K562 (cell line): ENCODE measurements at regions not wholly inside any gene's neighbourhood (a gene's known extent, or its start where the extent isn't known, plus 50 kb on each side); places are given as distances from the start of the nearest gene placed in this dataset.

Experiments used
- ATAC-seq: fragments of 200-7000 bp; cut with Tn5 transposase; 3 replicates; pipeline ENCODE4 v1.9.1; 2020; ENCODE audit warnings: moderate library complexity
- BruUV-seq: library from RNA; stranded (reverse); fragments of 400-500 nt; replicated peaks from 2 replicates; lab custom pipeline; 2021; lab: Mats Ljungman, UMichigan
- CTCF ChIA-PET: fragments of 300-600 bp; formaldehyde crosslinking; extraction: SDS; loops from one replicate; lab custom pipeline; 2021; ENCODE audit warnings: low intra/inter-chr PET ratio; lab: Yijun Ruan, JAX
- POLR2A ChIA-PET: fragments of 300-600, 350-650 bp; sonication (Branson Sonifier 250); formaldehyde crosslinking; extraction: SDS; loops from one replicate; lab custom pipeline; 2021; ENCODE audit warnings: antibody characterized with exemption, inconsistent platforms; lab: Yijun Ruan, JAX
- DNase-seq, 4 experiments: peaks; one replicate each; pipeline versions ENCODE4 v3.0.0 to v3.0.0-alpha.2; 2011 to 2018; ENCODE audit warnings: low spot score in 3 of 4, mixed read lengths in 3 of 4; ENCODE audit errors: extremely low read depth in 1 of 4
- FAIRE-seq: peaks from 2 replicates; lab custom pipeline; 2011; peaks lifted over from hg19 to GRCh38; lab: Jason Lieb, UNC
- H2AFZ ChIP-seq: 2 replicates; pipeline ENCODE4 v1.6.0; 2011; ENCODE audit warnings: low read depth, low read length, control low read depth, inconsistent platforms
- H3K27ac ChIP-seq: fragments of 200-600 bp; 3 replicates; pipeline ENCODE4 v1.8.0; 2011; ENCODE audit warnings: low read depth, mild to moderate bottlenecking, control low read depth, inconsistent platforms, low read length, moderate library complexity, mixed read lengths; ENCODE audit errors: extremely low read depth
- H3K27me3 ChIP-seq, 2 experiments: fragments of 300-600 bp in 1 of 2; 2 replicates in 1 of 2; 3 replicates in 1 of 2; pipeline versions ENCODE4 v1.6.0 to v1.8.0; 2011; ENCODE audit warnings: inconsistent platforms in 2 of 2, low read length in 2 of 2, mild to moderate bottlenecking in 1 of 2, mixed read lengths in 1 of 2, moderate library complexity in 1 of 2; ENCODE audit not compliant: control insufficient read depth in 2 of 2, insufficient read depth in 2 of 2
- H3K36me3 ChIP-seq: fragments of 300-600 bp; 3 replicates; pipeline ENCODE4 v1.8.0; 2011; ENCODE audit warnings: mild to moderate bottlenecking, low read length, inconsistent platforms; ENCODE audit not compliant: control insufficient read depth, insufficient read depth
- H3K4me1 ChIP-seq, 2 experiments: fragments of 200-600 bp in 1 of 2; replicated peaks in 1 of 2; 2 replicates in 1 of 2; 3 replicates in 1 of 2; pipeline versions ENCODE4 v1.5.1 to v1.8.0; 2011; ENCODE audit warnings: inconsistent platforms in 2 of 2, low read length in 2 of 2, mild to moderate bottlenecking in 1 of 2, mixed read lengths in 1 of 2, moderate library complexity in 1 of 2; ENCODE audit not compliant: control insufficient read depth in 2 of 2, insufficient read depth in 2 of 2
- H3K4me2 ChIP-seq: 2 replicates; pipeline ENCODE4 v1.6.1; 2011; ENCODE audit warnings: low read length, control low read depth, inconsistent platforms, mixed read lengths; ENCODE audit not compliant: insufficient read depth
- H3K4me3 ChIP-seq: fragments of 200-600 bp; sonication (generic), shearing (Covaris generic); 2 replicates; pipeline ENCODE4 v1.5.1; 2016; ENCODE audit warnings: control low read depth, inconsistent platforms
- H3K79me2 ChIP-seq: fragments of 200-600 bp; 3 replicates; pipeline ENCODE4 v1.8.0; 2011; ENCODE audit warnings: low read length, inconsistent platforms; ENCODE audit not compliant: control insufficient read depth, insufficient read depth
- H3K9ac ChIP-seq, 2 experiments: 2 replicates each; pipeline versions ENCODE4 v1.6.0 to v1.6.1; 2011; ENCODE audit warnings: low read depth in 2 of 2, low read length in 2 of 2, control low read depth in 1 of 2, inconsistent platforms in 1 of 2, mild to moderate bottlenecking in 1 of 2, mixed read lengths in 1 of 2; ENCODE audit not compliant: insufficient read depth in 1 of 2
- H3K9me1 ChIP-seq: one replicate; pipeline ENCODE4 v1.6.0; 2011; ENCODE audit warnings: inconsistent platforms, mild to moderate bottlenecking, low read length, moderate library complexity; ENCODE audit not compliant: control insufficient read depth, insufficient read depth
- H3K9me3 ChIP-seq: replicated peaks from 2 replicates; pipeline ENCODE4 v1.5.1; 2011; ENCODE audit warnings: low read depth, low read length, inconsistent platforms; ENCODE audit not compliant: control insufficient read depth, insufficient read depth
- H4K20me1 ChIP-seq: replicated peaks from 2 replicates; pipeline ENCODE4 v1.6.1; 2011; ENCODE audit warnings: low read length, inconsistent platforms, mixed read lengths; ENCODE audit not compliant: control insufficient read depth, insufficient read depth
- CBX2 ChIP-seq: fragments of 200-600 bp; sonication (generic); IDR thresholded peaks from one replicate; pipeline ENCODE4 v1.6.1; 2012; ENCODE audit warnings: mild to moderate bottlenecking, low read length, inconsistent platforms; ENCODE audit not compliant: insufficient read depth, poor library complexity, severe bottlenecking
- ILK ChIP-seq: fragments of 450-650 bp; IDR thresholded peaks from 2 replicates; pipeline ENCODE4 v1.6.1; 2016; ENCODE audit warnings: missing genetic modification characterization, low read depth, mild to moderate bottlenecking, missing compliant biosample characterization, moderate library complexity, borderline replicate concordance
- MEF2A ChIP-seq: IDR thresholded peaks from 2 replicates; pipeline ENCODE4 v1.6.1; 2011; ENCODE audit warnings: low read depth, mild to moderate bottlenecking, low read length, moderate library complexity; ENCODE audit not compliant: control insufficient read depth
- NFE2 ChIP-seq: IDR thresholded peaks from 2 replicates; pipeline ENCODE4 v1.6.1; 2014; ENCODE audit warnings: antibody characterized with exemption, low read depth
- RHOXF2B ChIP-seq: fragments of 250-450 bp; sonication (Bioruptor Pico); conservative IDR thresholded peaks from 2 replicates; pipeline ENCODE4 v1.5.1; 2021
- RNF2 ChIP-seq: sonication (generic); IDR thresholded peaks from 2 replicates; pipeline ENCODE4 v1.6.1; 2016
- SMARCC2 ChIP-seq: fragments of 450-650 bp; IDR thresholded peaks from 2 replicates; pipeline ENCODE4 v1.6.1; 2017; ENCODE audit warnings: antibody characterized with exemption, moderate library complexity, mild to moderate bottlenecking, low read depth
- SRSF9 ChIP-seq: fragments of 200-400 bp; formaldehyde crosslinking; IDR thresholded peaks from 2 replicates; pipeline ENCODE4 v1.6.1; 2017; ENCODE audit warnings: low read depth, low read length, borderline replicate concordance
- ZNF175 ChIP-seq: fragments of 200-800 bp; sonication (Bioruptor generic); IDR thresholded peaks from 2 replicates; pipeline ENCODE4 v1.6.1; 2016; ENCODE audit warnings: low read depth, mild to moderate bottlenecking, missing genetic modification characterization, missing compliant biosample characterization
- ZNF586 ChIP-seq: fragments of 450-650 bp; formaldehyde crosslinking; conservative IDR thresholded peaks from 2 replicates; pipeline ENCODE4 v1.4.0; 2020; ENCODE audit warnings: mild to moderate bottlenecking, moderate library complexity
- ZSCAN32 ChIP-seq: fragments of 450-650 bp; formaldehyde crosslinking; IDR thresholded peaks from 2 replicates; pipeline ENCODE4 v1.4.0; 2020; ENCODE audit warnings: mild to moderate bottlenecking, moderate library complexity
- WGBS: fragments of 100-300 bp; shearing (Covaris generic); methylation state at CpG from one replicate; pipeline ENCODE4 v1.1.6; 2016; ENCODE audit warnings: low coverage, mixed read lengths; ENCODE audit not compliant: insufficient coverage; ENCODE audit errors: missing lambda C conversion rate; 5-methylcytosine and 5-hydroxymethylcytosine counted together
- in situ Hi-C: fragments of 300-500 bp; cut with MboI; formaldehyde crosslinking; loops from 4 replicates; pipeline ENCODE4 v1.15.0; 2018; ENCODE audit warnings: inconsistent platforms, mixed read lengths
- intact Hi-C: fragments of 100-400 bp; cut with micrococcal nuclease; formaldehyde crosslinking; loops from 2 replicates; pipeline ENCODE4 v1.14.2; 2022
- TF ChIP-seq, protein P1 (sequence below): IDR thresholded peaks from 2 replicates; pipeline ENCODE4 v1.6.1; 2011; ENCODE audit warnings: borderline replicate concordance, low read depth, mild to moderate bottlenecking, moderate library complexity, low read length; ENCODE audit not compliant: insufficient read depth, poor library complexity, severe bottlenecking

DNA sequence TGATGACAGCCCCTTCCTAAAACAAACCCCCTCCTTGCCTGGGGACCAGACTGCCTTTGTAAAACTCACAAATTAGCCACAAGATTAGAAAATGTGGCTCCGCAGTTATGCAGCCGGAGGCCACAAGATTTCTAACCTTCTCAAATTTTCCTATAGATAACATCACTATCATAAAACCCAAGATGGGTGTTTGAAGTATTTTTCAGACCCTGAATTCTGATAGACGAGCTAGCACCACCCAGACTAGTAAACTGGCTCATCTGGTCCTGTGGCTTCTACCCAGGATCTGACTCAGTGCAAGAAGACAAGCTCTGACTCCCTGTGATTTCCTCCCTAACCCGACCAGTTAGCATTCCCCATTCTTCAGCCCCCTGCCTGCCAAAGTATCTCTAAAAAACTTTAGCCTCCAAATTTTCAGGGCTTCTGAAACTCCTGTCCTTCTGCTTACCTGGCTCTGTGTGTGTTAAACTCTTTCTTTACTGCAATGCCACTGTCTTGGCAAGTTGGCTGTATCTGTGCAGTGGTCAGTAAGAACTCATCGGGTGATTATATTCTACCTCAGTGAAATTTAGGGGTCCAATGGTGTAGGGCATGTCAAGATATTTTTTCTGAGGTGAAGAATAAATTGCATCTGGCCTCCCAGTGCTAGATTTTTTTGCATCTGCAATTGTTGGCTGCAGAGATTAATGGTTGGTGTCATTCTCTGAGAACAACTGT is 102.1 kb downstream of the S1PR1 start (continued):
- TF ChIP-seq RNF2 (no peak), ZNF175 (CRISPR knock-in tag) (no peak), MEF2A (no peak), SMARCC2 (no peak), CBX2 (no peak), ZSCAN32 (CRISPR knock-in tag) (no peak), ILK (tag) (no peak), SRSF9 (no peak)
- TF ChIP-seq, protein P1, sequence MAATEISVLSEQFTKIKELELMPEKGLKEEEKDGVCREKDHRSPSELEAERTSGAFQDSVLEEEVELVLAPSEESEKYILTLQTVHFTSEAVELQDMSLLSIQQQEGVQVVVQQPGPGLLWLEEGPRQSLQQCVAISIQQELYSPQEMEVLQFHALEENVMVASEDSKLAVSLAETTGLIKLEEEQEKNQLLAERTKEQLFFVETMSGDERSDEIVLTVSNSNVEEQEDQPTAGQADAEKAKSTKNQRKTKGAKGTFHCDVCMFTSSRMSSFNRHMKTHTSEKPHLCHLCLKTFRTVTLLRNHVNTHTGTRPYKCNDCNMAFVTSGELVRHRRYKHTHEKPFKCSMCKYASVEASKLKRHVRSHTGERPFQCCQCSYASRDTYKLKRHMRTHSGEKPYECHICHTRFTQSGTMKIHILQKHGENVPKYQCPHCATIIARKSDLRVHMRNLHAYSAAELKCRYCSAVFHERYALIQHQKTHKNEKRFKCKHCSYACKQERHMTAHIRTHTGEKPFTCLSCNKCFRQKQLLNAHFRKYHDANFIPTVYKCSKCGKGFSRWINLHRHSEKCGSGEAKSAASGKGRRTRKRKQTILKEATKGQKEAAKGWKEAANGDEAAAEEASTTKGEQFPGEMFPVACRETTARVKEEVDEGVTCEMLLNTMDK: no peak

DNA sequence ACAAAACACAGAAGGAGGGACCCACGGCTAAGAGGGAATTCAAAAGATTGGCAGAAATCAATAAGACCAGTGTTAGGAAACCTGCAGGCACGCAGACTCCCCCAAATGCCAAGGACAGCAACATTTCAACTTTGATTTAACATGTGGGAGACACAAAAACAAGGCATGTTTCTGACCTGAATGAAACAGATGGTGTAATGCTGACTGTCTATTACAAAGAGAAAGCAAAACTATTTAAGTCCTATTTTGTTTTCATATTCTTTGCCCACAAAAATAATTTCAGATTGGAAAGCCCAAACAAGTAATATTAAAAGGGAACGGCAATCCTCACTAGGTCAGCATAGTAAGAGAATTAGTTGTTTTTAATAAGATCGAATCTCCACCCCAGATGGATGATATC is 107.9 kb downstream of the S1PR1 start:
- H3K79me2 ChIP-seq: no peaks in the 10 kb centered on the region
- no peaks in the 10 kb centered on the region for H3K4me1 ChIP-seq
- no peaks in the 10 kb centered on the region for H3K9me1 ChIP-seq
- no peak overlapping the region for H3K4me2 ChIP-seq
- ChIA-PET POLR2A (interaction anchor here (0.6 kb wide), 1 partner anchor 1449 kb away, joined by 3 read pairs; no protein-coding TSS in a partner anchor), CTCF (no interaction called here)
- BruUV-seq: no TSS peak
- ATAC-seq (no peak), DNase-seq (no peak), FAIRE-seq (no peak)
- TF ChIP-seq NFE2: no peak
- no peak for TF ChIP-seq RHOXF2B
- TF ChIP-seq ZNF586: no peak
- in situ Hi-C loops (no loop called here), intact Hi-C loops (no loop called here)
- H4K20me1 ChIP-seq: no peaks in the 10 kb centered on the region
- no peaks in the 10 kb centered on the region for H3K27me3 ChIP-seq
- 0% methylated on average over 4 of the region's 4 CpGs for WGBS
- no peaks in the 10 kb centered on the region for H3K9me3 ChIP-seq
- no peaks in the 10 kb centered on the region for H3K36me3 ChIP-seq
- H2AFZ ChIP-seq: no peak overlapping the region
- H3K4me3 ChIP-seq: no peak overlapping the region
- H3K27ac ChIP-seq: no peak overlapping the region
- H3K9ac ChIP-seq: no peak overlapping the region
